SK-N-SH (cell line): ENCODE measurements at regions not wholly inside any gene's neighbourhood (a gene's known extent, or its start where the extent isn't known, plus 50 kb on each side); places are given as distances from the start of the nearest gene placed in this dataset.

Source experiments
- NRF1 ChIP-seq: IDR thresholded peaks from 2 replicates; pipeline ENCODE4 v1.6.1; 2012; ENCODE audit warnings: low read depth, mild to moderate bottlenecking, low read length
- POLR2AphosphoS5 ChIP-seq: IDR thresholded peaks from 2 replicates; pipeline ENCODE4 v1.6.1; 2012; ENCODE audit warnings: low read depth, low read length
- REST ChIP-seq: IDR thresholded peaks from 2 replicates; pipeline ENCODE4 v1.6.1; 2012; ENCODE audit warnings: mild to moderate bottlenecking, low read depth, low read length, moderate library complexity
- RFX5 ChIP-seq: IDR thresholded peaks from 2 replicates; pipeline ENCODE4 v1.6.1; 2012; ENCODE audit warnings: mild to moderate bottlenecking, improper control_type of control experiment, low read length
- SIN3A ChIP-seq: IDR thresholded peaks from 2 replicates; pipeline ENCODE4 v1.6.1; 2012; ENCODE audit warnings: low read depth, mild to moderate bottlenecking, low read length, moderate library complexity, borderline replicate concordance
- TAF1 ChIP-seq: IDR thresholded peaks from 2 replicates; pipeline ENCODE4 v1.6.1; 2012; ENCODE audit warnings: low read depth, mild to moderate bottlenecking, low read length, moderate library complexity, borderline replicate concordance
- TF ChIP-seq, protein P1 (sequence below): fragments of 200-600 bp; sonication (generic); IDR thresholded peaks from 2 replicates; pipeline ENCODE4 v1.6.1; 2017; ENCODE audit warnings: antibody characterized with exemption, mild to moderate bottlenecking, moderate library complexity
- TF ChIP-seq, protein P2 (sequence below): IDR thresholded peaks from 2 replicates; pipeline ENCODE4 v1.4.0; 2012; ENCODE audit warnings: low read depth

- TF ChIP-seq, protein P1, sequence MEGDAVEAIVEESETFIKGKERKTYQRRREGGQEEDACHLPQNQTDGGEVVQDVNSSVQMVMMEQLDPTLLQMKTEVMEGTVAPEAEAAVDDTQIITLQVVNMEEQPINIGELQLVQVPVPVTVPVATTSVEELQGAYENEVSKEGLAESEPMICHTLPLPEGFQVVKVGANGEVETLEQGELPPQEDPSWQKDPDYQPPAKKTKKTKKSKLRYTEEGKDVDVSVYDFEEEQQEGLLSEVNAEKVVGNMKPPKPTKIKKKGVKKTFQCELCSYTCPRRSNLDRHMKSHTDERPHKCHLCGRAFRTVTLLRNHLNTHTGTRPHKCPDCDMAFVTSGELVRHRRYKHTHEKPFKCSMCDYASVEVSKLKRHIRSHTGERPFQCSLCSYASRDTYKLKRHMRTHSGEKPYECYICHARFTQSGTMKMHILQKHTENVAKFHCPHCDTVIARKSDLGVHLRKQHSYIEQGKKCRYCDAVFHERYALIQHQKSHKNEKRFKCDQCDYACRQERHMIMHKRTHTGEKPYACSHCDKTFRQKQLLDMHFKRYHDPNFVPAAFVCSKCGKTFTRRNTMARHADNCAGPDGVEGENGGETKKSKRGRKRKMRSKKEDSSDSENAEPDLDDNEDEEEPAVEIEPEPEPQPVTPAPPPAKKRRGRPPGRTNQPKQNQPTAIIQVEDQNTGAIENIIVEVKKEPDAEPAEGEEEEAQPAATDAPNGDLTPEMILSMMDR: 0 out of 2 replicates have a peak, but pooled peaks have one; percentile 7
- TF ChIP-seq TAF1: no peak
- TF ChIP-seq POLR2AphosphoS5: no peak
- no peak for TF ChIP-seq NRF1
- TF ChIP-seq SIN3A: no peak
- TF ChIP-seq REST: no peak
- TF ChIP-seq RFX5: no peak
- TF ChIP-seq, protein P2, sequence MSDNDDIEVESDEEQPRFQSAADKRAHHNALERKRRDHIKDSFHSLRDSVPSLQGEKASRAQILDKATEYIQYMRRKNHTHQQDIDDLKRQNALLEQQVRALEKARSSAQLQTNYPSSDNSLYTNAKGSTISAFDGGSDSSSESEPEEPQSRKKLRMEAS: no peak
Measured at GRCh38 chr5:112687306-112687705, 50.4 kb upstream of the APC start.
